AG10803 (cell line): ENCODE measurements at regions not wholly inside any gene's neighbourhood (a gene's known extent, or its start where the extent isn't known, plus 50 kb on each side); places are given as distances from the start of the nearest gene placed in this dataset.
A peak's percentile ranks its signal among the peaks of the same experiment; 100 is the strongest.
"Not testable (repeated sequence)": the region's sequence is repeated elsewhere in the genome, so short reads cannot be mapped to it uniquely, and the experiment has no call there.

Experiments
- DNase-seq: peaks from one replicate; pipeline ENCODE4 v3.0.0; 2010; ENCODE audit warnings: low read depth
- H3K4me3 ChIP-seq: 2 replicates; pipeline ENCODE4 v1.5.1; 2011; ENCODE audit warnings: mild to moderate bottlenecking, low read length, control low read depth
- TF ChIP-seq, protein P1 (sequence below): conservative IDR thresholded peaks from 2 replicates; pipeline ENCODE4 v1.5.1; 2011; ENCODE audit warnings: mild to moderate bottlenecking, low read length, control low read depth, inconsistent platforms

DNA sequence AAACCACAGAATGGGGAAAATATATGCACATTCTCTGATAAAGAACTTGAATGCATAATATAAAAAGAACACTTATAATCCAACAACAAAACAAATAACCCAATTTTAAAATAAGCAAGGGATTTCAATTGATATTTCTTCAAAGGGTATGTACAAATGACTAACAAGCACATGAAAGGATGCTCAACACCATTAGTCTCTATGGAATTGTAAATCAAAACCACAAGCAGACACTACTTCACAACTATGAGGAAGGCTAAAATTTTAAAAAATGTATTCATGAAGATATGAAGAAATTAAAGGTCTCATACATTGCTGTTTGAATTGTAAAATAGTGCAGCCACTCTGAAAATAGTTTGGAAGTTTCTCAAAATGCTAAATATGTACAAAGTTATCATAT is 78.9 kb upstream of the GAS1 start:
- no peak for DNase-seq
- TF ChIP-seq, protein P1, sequence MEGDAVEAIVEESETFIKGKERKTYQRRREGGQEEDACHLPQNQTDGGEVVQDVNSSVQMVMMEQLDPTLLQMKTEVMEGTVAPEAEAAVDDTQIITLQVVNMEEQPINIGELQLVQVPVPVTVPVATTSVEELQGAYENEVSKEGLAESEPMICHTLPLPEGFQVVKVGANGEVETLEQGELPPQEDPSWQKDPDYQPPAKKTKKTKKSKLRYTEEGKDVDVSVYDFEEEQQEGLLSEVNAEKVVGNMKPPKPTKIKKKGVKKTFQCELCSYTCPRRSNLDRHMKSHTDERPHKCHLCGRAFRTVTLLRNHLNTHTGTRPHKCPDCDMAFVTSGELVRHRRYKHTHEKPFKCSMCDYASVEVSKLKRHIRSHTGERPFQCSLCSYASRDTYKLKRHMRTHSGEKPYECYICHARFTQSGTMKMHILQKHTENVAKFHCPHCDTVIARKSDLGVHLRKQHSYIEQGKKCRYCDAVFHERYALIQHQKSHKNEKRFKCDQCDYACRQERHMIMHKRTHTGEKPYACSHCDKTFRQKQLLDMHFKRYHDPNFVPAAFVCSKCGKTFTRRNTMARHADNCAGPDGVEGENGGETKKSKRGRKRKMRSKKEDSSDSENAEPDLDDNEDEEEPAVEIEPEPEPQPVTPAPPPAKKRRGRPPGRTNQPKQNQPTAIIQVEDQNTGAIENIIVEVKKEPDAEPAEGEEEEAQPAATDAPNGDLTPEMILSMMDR, result no peak
- no peak overlapping the region for H3K4me3 ChIP-seq

DNA sequence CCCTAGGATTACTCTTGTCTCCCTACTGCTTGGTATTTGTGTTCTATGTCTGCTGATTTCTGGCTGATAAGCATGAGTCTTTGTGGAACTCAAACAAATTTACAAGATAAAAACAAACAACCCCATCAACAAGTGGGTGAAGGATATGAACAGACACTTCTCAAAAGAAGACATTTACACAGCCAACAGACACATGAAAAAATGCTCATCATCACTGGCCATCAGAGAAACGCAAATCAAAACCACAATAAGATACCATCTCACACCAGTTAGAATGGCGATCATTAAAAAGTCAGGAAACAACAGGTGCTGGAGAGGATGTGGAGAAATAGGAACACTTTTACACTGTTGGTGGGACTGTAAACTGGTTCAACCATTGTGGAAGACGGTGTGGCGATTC is 81.5 kb upstream of the GAS1 start:
- not testable (repeated sequence) for H3K4me3 ChIP-seq, DNase-seq

DNA sequence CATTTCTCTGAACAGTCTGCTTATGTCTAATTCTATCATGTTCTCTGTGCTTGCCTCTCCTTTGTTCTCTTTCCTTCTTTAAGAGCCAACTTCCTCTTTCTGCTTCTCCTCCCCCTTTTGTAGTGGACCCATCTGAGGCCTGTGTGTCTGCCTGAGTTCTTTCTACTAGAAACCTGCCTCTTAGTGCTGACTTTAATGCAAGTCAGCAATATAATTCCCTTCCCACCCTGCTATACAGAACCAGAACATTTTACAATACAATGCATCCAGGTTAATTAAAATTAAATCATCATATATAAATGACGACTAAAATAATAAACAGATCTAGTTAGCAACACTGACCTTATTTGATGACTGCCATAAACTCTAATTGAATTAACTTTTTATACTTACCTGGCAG is 82.6 kb upstream of the GAS1 start:
- TF ChIP-seq, protein P1, result no peak
- H3K4me3 ChIP-seq, result no peak overlapping the region
- DNase-seq, result no peak

DNA sequence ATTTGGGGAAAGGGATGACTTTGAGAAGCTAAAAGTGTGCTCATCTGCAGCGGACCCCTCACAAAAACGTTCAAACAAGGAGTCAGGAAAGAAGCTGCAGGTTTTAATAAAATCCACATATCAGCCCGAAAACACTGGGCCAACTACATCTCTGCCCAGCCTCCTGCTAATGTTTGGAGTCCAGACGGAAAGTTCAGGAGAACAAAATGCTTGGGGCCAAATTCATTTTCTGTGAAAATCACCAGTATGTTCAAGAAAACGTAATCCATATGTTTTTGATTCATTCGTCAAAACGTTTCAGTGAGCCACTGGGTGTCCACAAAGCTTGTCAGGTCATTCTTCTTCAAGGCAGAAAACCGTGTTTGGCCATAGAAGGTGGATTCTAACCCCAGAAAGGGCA is 87.5 kb upstream of the GAS1 start:
- TF ChIP-seq, protein P1, result no peak; the same call in 1 of the 2 replicates
- H3K4me3 ChIP-seq, result no peak overlapping the region
- peak; percentile 73 for DNase-seq

DNA sequence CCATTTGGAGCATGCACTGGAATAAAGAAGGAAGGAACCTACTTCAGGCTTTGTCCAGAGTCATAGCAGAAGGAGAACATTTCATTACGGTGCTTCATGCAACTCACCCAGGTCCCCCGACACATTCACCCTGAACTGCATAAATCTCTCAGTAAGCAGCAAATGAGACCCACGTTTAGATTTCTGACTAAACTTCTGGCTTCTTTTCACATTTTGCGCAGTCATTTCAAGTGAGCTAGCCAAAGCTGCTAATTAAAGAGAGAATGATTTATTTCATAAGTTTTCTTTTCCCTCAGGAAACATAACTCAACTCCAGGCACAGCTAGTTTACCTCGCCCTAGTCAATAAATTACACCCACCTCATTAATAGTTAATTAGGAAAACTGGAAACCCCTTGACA is 88.6 kb upstream of the GAS1 start:
- TF ChIP-seq, protein P1, result no peak
- peak; percentile 92 for DNase-seq
- no peak overlapping the region for H3K4me3 ChIP-seq

DNA sequence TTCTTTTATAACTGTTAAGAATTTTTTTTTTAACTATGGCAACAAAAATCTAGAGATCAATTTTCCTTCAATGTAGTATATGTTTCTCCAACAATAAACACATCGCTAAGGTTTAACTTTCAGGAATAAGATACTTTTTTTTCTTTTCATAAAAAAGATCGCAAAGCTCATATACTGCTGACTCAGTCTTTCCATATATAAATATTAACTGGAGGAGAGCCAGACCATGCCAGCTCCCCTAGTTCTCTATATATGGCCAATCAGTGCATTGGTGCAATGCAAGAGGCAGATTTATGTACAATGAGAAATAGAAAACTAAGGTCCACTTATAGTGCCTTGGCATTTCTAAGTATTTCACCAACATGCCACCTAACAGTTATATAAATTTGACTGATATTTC is 89.2 kb upstream of the GAS1 start:
- TF ChIP-seq, protein P1, result no peak
- no peak for DNase-seq
- H3K4me3 ChIP-seq, result no peak overlapping the region

DNA sequence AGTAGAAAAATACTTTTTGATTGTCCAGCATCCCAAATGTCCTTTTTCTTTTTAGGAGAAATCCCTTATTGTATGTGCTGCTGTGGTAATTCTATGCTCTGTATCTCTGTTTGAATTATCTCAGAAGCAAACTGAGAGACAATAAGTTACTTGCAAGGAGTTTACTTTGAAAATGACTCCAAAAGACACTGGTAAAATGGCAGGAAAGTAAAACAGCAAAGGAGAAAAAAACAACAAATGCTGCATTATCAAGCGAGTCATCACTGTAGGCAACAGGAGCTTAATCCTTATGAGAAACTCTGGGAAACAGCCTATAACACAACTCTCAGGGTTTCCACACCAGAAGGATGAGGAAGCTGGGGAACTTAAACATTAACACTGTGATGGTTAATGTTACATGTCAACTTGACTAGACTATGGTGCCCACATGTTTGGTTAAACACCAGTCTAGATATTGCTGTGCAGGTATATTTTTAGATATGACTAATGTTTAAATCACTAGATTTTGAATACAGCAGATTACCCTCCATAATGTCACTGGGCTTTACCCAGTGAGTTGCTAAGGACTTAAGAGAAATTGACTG is 92.6 kb upstream of the GAS1 start:
- H3K4me3 ChIP-seq, result no peak overlapping the region
- DNase-seq, result peak; percentile 65
- TF ChIP-seq, protein P1, result no peak

DNA sequence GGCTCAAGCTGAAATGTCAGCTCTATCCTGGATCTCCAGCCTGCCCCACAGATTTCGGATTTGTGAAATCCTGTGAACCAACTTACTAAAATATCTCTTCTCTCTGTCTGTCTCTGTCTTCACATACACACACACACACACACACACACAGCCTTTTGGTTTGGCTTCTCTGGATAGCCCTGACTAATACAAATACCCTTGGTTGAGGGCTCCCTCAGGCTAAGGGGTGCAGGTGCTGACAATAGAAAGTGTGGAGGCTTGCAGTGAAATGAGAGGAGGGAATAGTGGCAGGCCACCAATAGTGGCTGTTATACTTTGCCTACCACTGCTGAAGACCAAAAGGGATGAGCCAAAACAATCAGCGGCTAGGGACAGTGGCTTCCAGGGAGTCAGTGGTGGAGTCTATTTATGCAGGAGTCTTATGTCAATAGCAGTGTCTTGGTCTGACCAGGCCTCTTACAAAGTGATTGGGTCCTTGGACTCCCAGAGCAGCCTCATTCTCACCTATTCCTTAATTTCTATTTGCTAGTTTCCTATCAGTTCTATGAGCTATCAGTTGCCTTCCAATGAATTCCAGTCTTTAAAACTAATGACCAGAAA is 93.2 kb upstream of the GAS1 start:
- H3K4me3 ChIP-seq, result no peak overlapping the region
- TF ChIP-seq, protein P1, result no peak
- DNase-seq, result no peak

DNA sequence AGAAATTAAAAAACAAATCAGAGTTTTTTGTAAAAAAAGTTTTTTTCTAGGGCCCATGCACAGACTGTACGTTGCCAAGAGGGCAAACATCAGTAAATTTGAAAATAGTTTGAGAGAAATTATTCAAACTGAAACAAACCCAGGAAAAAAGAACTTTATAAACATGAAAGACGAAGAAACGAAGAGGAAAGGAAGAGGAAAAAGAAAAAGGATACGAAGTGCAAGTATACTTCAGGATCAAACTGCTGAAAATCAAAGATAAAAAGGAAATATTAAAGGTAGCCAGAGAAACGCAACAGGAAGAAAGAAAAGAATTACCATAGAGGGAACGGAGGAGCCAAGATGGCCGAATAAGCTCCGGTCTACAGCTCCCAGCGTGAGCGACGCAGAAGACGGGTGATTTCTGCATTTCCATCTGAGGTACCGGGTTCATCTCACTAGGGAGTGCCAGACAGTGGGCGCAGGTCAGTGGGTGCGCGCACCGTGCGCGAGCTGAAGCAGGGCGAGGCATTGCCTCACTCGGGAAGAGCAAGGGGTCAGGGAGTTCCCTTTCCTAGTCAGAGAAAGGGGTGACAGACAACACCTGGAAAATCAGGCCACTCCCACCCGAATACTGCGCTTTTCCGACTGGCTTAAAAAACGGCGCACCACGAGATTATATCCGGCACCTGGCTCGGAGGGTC is 94.4 kb upstream of the GAS1 start:
- not testable (repeated sequence) for H3K4me3 ChIP-seq, DNase-seq

DNA sequence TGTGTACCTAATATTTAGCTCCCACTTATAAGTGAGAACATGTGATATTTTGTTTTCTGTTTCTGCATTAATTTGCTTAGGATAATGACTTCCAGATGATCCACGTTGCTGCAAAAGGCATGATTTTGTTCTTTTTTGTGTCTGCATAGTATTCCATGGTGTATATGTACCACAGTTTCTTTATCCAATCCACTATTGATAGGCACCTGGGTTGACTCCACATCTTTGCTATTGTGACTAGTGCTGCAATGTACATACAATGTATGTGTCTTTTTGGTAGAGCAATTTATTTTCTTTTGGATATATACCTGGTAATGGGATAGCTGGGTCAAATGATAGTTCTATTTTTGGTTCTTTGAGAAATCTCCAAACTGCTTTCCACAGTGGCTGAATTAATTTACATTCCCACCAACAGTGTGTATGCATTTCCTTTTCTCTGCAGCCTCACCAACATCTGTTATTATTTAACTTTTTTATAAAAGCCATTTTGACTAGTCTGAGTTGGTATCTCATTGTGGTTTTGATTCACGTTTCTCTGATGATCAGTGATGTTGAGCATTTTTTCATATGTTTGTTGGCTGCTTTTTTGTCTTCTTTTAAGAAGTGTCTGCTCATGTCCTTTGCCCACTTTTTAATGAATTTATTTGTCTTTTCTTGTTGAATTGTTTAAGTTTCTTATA is 102.8 kb upstream of the GAS1 start:
- H3K4me3 ChIP-seq, result not testable (repeated sequence)
- DNase-seq, result peak; percentile 88
